Upper lobe of left lung (tissue), 6 donors: ENCODE measurements at regions not wholly inside any gene's neighbourhood (a gene's known extent, or its start where the extent isn't known, plus 50 kb on each side); places are given as distances from the start of the nearest gene placed in this dataset.

ENCODE experiments used
- ATAC-seq, 2 donors: fragments of 200-7000 bp; cut with Tn5 transposase; one replicate each; pipeline ENCODE4 v1.9.1; 2022; ENCODE audit warnings: mild to moderate bottlenecking in 2 of 2, moderate library complexity in 2 of 2; ENCODE audit not compliant: low FRiP score in 2 of 2
- DNase-seq, 2 donors: peaks; one replicate each; pipeline ENCODE4 v3.0.0-alpha.2; 2019 to 2020
- H3K27ac ChIP-seq, 4 donors: fragments of 200-600 bp; sonication (generic); one replicate each; pipeline ENCODE4 v1.5.1; 2016 to 2019
- H3K27me3 ChIP-seq, 4 donors: fragments of 200-600 bp; sonication (generic); one replicate each; pipeline ENCODE4 v1.5.1; 2017 to 2019
- H3K36me3 ChIP-seq, 4 donors: fragments of 200-600 bp; sonication (generic); one replicate each; pipeline ENCODE4 v1.5.1; 2016 to 2019
- H3K4me1 ChIP-seq, 4 donors: fragments of 200-600 bp; sonication (generic); one replicate each; pipeline ENCODE4 v1.5.1; 2018 to 2019
- H3K4me3 ChIP-seq, 4 donors: fragments of 200-600 bp; sonication (generic); one replicate each; pipeline ENCODE4 v1.5.1; 2017 to 2019; ENCODE audit warnings: mild to moderate bottlenecking in 2 of 4, moderate library complexity in 1 of 4
- H3K9me3 ChIP-seq, 4 donors: fragments of 200-600 bp; sonication (generic); one replicate each; pipeline ENCODE4 v1.5.1; 2018 to 2019
- EP300 ChIP-seq, 4 donors: sonication (generic); formaldehyde crosslinking; IDR thresholded peaks; one replicate each; pipeline ENCODE4 v1.5.1; 2017; ENCODE audit warnings: antibody characterized with exemption in 4 of 4, control low read depth in 2 of 4
- POLR2A ChIP-seq, 4 donors: fragments of 450-650 bp; IDR thresholded peaks; one replicate each; pipeline ENCODE4 v1.5.1; 2016 to 2017; ENCODE audit warnings: antibody characterized with exemption in 4 of 4, mild to moderate bottlenecking in 2 of 4
- POLR2AphosphoS5 ChIP-seq, 2 donors: sonication (generic); formaldehyde crosslinking; IDR thresholded peaks; one replicate each; pipeline ENCODE4 v1.5.1; 2017; ENCODE audit warnings: antibody characterized with exemption in 2 of 2
- WGBS, 2 donors: methylation state at CpG; one replicate each; pipeline ENCODE4 v1.1.5; 2017 to 2018; 5-methylcytosine and 5-hydroxymethylcytosine counted together
- TF ChIP-seq, protein P1 (sequence below), 6 experiments: fragments of 450-650 bp in 4 of 6; fragments of 200-600 bp in 2 of 6; sonication (generic) in 2 of 6; IDR thresholded peaks; one replicate each; pipeline ENCODE4 v1.5.1; 2016 to 2019; ENCODE audit warnings: antibody characterized with exemption in 6 of 6
- donor health status: DM: no; HTN: no; CAD: no; lungs with moderate emphysema.
- donor health status: DM: no; HTN: yes; CAD: no; lungs with severe emphysema.

DNA sequence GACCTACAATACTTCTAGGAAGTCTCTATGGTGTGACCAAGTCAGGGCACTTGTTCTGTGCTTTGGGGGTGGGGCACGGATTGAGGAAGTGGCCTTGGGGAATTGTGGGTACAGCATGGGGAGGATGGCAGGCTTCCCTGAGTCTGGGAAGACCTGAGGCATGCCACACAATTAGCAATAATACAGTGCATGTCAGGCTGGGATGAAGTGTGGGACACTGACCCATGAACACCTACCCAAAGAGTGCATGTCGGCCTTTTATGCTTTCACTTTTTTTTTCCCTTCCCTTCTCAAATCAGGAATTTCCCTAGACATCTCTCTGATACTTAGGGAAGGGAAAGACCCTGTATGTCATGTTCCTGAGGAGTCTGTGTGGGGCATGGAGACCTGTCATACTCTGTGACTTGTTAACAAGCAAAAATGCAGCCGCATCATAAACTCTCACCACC is 146.4 kb downstream of the PALM2AKAP2 start:
- DNase-seq (no peak), ATAC-seq (peak in 1 of 2 donors; percentile 52)
- H3K4me3 ChIP-seq = no peak overlapping the region
- peaks cover 0 to 9% (median 3%) of the 10 kb centered on the region in 4 donors for H3K4me1 ChIP-seq
- TF ChIP-seq EP300 (IDR thresholded peaks at IDR 0.05) (no peak), POLR2AphosphoS5 (IDR thresholded peaks at IDR 0.05) (no peak), POLR2A (IDR thresholded peaks at IDR 0.05) (no peak)
- TF ChIP-seq, protein P1, sequence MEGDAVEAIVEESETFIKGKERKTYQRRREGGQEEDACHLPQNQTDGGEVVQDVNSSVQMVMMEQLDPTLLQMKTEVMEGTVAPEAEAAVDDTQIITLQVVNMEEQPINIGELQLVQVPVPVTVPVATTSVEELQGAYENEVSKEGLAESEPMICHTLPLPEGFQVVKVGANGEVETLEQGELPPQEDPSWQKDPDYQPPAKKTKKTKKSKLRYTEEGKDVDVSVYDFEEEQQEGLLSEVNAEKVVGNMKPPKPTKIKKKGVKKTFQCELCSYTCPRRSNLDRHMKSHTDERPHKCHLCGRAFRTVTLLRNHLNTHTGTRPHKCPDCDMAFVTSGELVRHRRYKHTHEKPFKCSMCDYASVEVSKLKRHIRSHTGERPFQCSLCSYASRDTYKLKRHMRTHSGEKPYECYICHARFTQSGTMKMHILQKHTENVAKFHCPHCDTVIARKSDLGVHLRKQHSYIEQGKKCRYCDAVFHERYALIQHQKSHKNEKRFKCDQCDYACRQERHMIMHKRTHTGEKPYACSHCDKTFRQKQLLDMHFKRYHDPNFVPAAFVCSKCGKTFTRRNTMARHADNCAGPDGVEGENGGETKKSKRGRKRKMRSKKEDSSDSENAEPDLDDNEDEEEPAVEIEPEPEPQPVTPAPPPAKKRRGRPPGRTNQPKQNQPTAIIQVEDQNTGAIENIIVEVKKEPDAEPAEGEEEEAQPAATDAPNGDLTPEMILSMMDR (IDR thresholded peaks at IDR 0.05) = no peak
- no peaks in the 10 kb centered on the region for H3K9me3 ChIP-seq
- no peaks in the 10 kb centered on the region for H3K36me3 ChIP-seq
- no peaks in the 10 kb centered on the region for H3K27me3 ChIP-seq
- H3K27ac ChIP-seq = no peak overlapping the region
- WGBS, 2 donors = 76 to 77% methylated on average over 3 of the region's 3 CpGs

DNA sequence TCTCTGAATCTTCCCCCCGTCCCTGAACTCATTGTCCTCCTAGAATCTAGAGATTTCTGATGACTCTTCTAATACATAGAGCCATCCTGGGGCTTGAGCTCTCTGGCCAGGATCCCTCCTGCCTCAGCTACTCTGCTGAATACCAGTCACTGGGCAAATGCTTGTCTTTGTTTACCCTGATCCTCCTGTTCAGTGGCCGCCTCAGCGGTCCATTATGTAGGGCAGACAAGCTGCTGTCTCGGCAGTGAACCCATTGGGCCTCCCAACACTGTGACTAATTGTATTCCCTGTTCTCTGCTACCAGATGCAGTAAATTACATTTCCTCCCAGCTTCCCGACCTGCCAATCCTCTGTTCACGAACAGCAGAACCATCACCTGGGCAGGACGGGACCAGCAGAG is 151.6 kb downstream of the PALM2AKAP2 start:
- ATAC-seq (no peak), DNase-seq (no peak)
- 88 to 96% methylated on average over 7 of the region's 7 CpGs for WGBS, 2 donors
- Histone ChIP-seq H3K27ac (no peak overlapping the region), H3K9me3 (no peaks in the 10 kb centered on the region), H3K4me3 (no peak overlapping the region), H3K36me3 (no peaks in the 10 kb centered on the region), H3K27me3 (no peaks in the 10 kb centered on the region), H3K4me1 (peaks cover 0 to 14% (median 4%) of the 10 kb centered on the region in 4 donors)
- TF ChIP-seq, protein P1 (IDR thresholded peaks at IDR 0.05) = no peak
- TF ChIP-seq POLR2A (IDR thresholded peaks at IDR 0.05) (no peak), EP300 (IDR thresholded peaks at IDR 0.05) (no peak), POLR2AphosphoS5 (IDR thresholded peaks at IDR 0.05) (no peak)

DNA sequence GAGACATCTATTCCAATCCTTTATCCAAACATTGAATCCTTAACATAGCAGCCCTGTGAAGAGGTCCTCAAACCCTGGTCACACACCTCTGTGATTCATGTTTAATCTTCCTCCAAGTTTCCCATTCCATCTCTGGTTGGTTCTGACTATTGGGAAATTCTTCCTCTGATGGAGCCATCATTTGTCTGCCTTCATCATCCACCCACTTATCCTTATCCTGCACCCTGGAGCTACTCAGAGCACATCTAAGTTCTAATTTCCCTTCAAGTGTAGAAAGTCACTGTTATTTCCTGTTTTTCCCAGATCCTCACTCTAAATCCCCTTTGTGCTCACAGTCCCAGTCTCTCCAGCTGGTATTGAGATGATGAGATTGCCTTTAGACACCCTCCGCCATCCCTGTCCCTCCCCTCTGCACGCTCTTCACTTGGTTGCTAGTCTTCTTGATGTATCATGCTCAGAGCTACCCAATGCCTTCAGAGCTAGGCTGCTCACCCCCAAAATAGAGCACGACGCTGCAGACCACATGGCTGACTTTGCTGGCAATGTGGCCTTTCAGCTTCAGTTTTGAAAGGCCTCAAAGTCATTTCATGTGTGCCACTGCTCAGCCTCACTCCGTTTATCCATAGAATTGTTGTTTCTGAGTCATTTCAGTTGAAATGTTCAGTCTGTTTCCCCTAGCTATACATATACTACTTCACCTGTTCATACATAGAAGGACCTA is 154.3 kb downstream of the PALM2AKAP2 start:
- TF ChIP-seq EP300 (IDR thresholded peaks at IDR 0.05) (no peak), POLR2AphosphoS5 (IDR thresholded peaks at IDR 0.05) (no peak), POLR2A (IDR thresholded peaks at IDR 0.05) (no peak)
- 88 to 91% methylated on average over 5 of the region's 5 CpGs for WGBS, 2 donors

DNA sequence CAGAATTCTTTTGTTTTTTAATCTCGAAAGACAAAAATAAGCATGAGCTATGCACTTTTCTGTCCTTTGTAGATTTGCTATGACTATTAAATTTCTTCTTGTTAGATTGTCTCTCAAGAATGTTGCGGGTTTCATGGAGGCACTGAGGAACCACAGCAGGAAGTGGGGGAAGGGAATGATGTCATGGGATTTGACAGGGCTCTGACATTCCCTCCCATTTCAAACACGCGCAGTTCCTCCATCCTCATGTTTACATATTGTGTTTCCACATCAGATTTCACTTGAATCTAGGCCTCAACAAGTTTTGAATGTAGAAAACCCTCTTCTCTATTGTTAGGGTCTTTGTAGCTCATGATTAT is 154.8 kb downstream of the PALM2AKAP2 start:
- Histone ChIP-seq H3K27me3 (no peaks in the 10 kb centered on the region), H3K4me3 (no peak overlapping the region), H3K36me3 (no peaks in the 10 kb centered on the region), H3K4me1 (peaks cover 0 to 14% (median 4%) of the 10 kb centered on the region in 4 donors), H3K9me3 (no peaks in the 10 kb centered on the region), H3K27ac (no peak overlapping the region)
- 45 to 59% methylated on average over 4 of the region's 4 CpGs for WGBS, 2 donors
- TF ChIP-seq POLR2A (IDR thresholded peaks at IDR 0.05) = no peak
- TF ChIP-seq, protein P1 (IDR thresholded peaks at IDR 0.05) = no peak
- TF ChIP-seq POLR2AphosphoS5 (IDR thresholded peaks at IDR 0.05) = no peak
- TF ChIP-seq EP300 (IDR thresholded peaks at IDR 0.05) = no peak
- no peak for DNase-seq
- no peak for ATAC-seq

More for the DNA sequence above, 154.3 kb downstream of the PALM2AKAP2 start:
- Histone ChIP-seq H3K36me3 (no peaks in the 10 kb centered on the region), H3K4me3 (no peak overlapping the region), H3K27me3 (no peaks in the 10 kb centered on the region), H3K27ac (peak overlapping the region in 1 of 4 donors; percentile 2), H3K9me3 (no peaks in the 10 kb centered on the region), H3K4me1 (peaks cover 0 to 14% (median 4%) of the 10 kb centered on the region in 4 donors)
- DNase-seq (no peak), ATAC-seq (no peak)

DNA sequence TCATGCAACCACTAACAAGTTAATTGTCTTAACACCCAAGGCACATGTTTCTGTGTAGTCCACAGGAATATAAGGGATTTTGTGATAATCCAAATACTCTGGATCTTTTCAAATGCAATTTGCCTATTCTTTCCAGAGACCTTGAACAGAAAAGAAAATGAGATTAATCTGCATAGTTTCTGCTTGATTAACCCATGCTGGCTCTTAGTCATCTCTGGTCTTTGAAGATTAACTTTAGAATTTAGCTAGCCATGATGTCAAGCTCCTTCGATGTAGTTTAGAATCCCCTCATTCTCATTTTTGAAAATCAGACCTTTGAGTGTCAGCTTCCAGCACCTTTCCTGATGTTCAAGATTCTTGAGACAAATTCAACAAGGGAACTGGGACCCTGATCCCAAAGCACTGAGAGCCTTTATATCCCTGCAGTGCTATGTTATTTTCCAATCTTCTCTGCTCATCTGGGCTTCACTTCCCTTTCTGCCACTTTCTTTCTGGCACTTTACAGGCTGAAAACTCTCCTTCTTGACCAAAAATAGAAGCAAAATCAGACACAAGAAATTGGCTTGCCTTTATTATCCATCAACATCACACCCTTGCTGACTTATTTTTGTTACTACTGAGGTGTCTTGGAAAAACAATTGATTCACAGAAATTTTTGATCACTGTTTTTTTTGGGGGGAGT is 155.5 kb downstream of the PALM2AKAP2 start:
- Histone ChIP-seq H3K36me3 (no peaks in the 10 kb centered on the region), H3K27ac (no peak overlapping the region)
- WGBS, 2 donors = 82 to 85% methylated on average over 1 of the region's 1 CpG

More for the DNA sequence above, 155.5 kb downstream of the PALM2AKAP2 start:
- TF ChIP-seq, protein P1 (IDR thresholded peaks at IDR 0.05) = no peak
- TF ChIP-seq POLR2A (IDR thresholded peaks at IDR 0.05) = no peak
- TF ChIP-seq POLR2AphosphoS5 (IDR thresholded peaks at IDR 0.05) = no peak
- no peak for TF ChIP-seq EP300 (IDR thresholded peaks at IDR 0.05)
- ATAC-seq = no peak
- H3K4me3 ChIP-seq = no peak overlapping the region
- no peaks in the 10 kb centered on the region for H3K9me3 ChIP-seq
- no peaks in the 10 kb centered on the region for H3K27me3 ChIP-seq
- H3K4me1 ChIP-seq = peaks cover 0 to 14% (median 4%) of the 10 kb centered on the region in 4 donors
- DNase-seq = no peak
